GM19238 (cell line): ENCODE measurements at regions not wholly inside any gene's neighbourhood (a gene's known extent, or its start where the extent isn't known, plus 50 kb on each side); places are given as distances from the start of the nearest gene placed in this dataset.

ENCODE experiments used
- DNase-seq: peaks from one replicate; pipeline ENCODE4 v3.0.0; 2011; ENCODE audit warnings: low spot score; ENCODE audit not compliant: insufficient read length

- DNase-seq: no peak
Observed at GRCh38 chr16:86137359-86137758, 238.4 kb downstream of the IRF8 start.

GRCh38 chr16:86138121-86139085 lies 239.4 kb downstream of the IRF8 start:
- DNase-seq: no peak

- DNase-seq: no peak
Observed at GRCh38 chr16:86142801-86143236, 243.9 kb downstream of the IRF8 start.

GRCh38 chr16:86143666-86144065 lies 244.7 kb downstream of the IRF8 start:
- DNase-seq: no peak

- DNase-seq: no peak
Observed at GRCh38 chr16:86145669-86146068, 246.7 kb downstream of the IRF8 start.

- DNase-seq: no peak
Observed at GRCh38 chr16:86150641-86151238, 251.8 kb downstream of the IRF8 start.

- no peak for DNase-seq
Observed at GRCh38 chr16:86151239-86151851, 252.4 kb downstream of the IRF8 start.

- DNase-seq: no peak
Observed at GRCh38 chr16:86156155-86156554, 257.2 kb downstream of the IRF8 start.

GRCh38 chr16:86157616-86158247 lies 258.8 kb downstream of the IRF8 start:
- no peak for DNase-seq

GRCh38 chr16:86158688-86159360 lies 259.9 kb downstream of the IRF8 start:
- DNase-seq: no peak

- DNase-seq: no peak
Observed at GRCh38 chr16:86165479-86165878, 266.5 kb downstream of the IRF8 start.

- DNase-seq: no peak
Observed at GRCh38 chr16:86166414-86166813, 267.5 kb downstream of the IRF8 start.

- no peak for DNase-seq
Observed at GRCh38 chr16:86167061-86167460, 268.1 kb downstream of the IRF8 start.

GRCh38 chr16:86170720-86171119 lies 271.8 kb downstream of the IRF8 start:
- DNase-seq: no peak

- DNase-seq: no peak
Observed at GRCh38 chr16:86171329-86171728, 272.4 kb downstream of the IRF8 start.

GRCh38 chr16:86175816-86176215 lies 276.9 kb downstream of the IRF8 start:
- DNase-seq: no peak

GRCh38 chr16:86176462-86176861 lies 277.5 kb downstream of the IRF8 start:
- DNase-seq: no peak

GRCh38 chr16:86180244-86180643 lies 281.3 kb downstream of the IRF8 start:
- no peak for DNase-seq

- no peak for DNase-seq
Observed at GRCh38 chr16:86180780-86181179, 281.8 kb downstream of the IRF8 start.

- no peak for DNase-seq
Observed at GRCh38 chr16:86181526-86181925, 282.6 kb downstream of the IRF8 start.

- no peak for DNase-seq
Observed at GRCh38 chr16:86184185-86184584, 285.2 kb downstream of the IRF8 start.
